CD4-positive, alpha-beta T cell treated with Interferon alpha-2 for 1 hour (primary cell): ENCODE measurements at regions not wholly inside any gene's neighbourhood (a gene's known extent, or its start where the extent isn't known, plus 50 kb on each side); places are given as distances from the start of the nearest gene placed in this dataset.

Source experiments
- DNase-seq, 2 donors: peaks; one replicate each; pipeline ENCODE4 v3.0.0-alpha.2; 2020 to 2022

GRCh38 chr2:237150186-237150585 is 64.5 kb downstream of the COPS8 start:
- DNase-seq = no peak

GRCh38 chr2:237150831-237151375 is 65.2 kb downstream of the COPS8 start:
- no peak for DNase-seq

- DNase-seq = no peak
Measured at GRCh38 chr2:237152361-237152760, 66.7 kb downstream of the COPS8 start.

GRCh38 chr2:237153181-237153580 is 67.5 kb downstream of the COPS8 start:
- no peak for DNase-seq

GRCh38 chr2:237154082-237154638 is 68.5 kb downstream of the COPS8 start:
- DNase-seq = peak; percentile 49 to 69

DNA sequence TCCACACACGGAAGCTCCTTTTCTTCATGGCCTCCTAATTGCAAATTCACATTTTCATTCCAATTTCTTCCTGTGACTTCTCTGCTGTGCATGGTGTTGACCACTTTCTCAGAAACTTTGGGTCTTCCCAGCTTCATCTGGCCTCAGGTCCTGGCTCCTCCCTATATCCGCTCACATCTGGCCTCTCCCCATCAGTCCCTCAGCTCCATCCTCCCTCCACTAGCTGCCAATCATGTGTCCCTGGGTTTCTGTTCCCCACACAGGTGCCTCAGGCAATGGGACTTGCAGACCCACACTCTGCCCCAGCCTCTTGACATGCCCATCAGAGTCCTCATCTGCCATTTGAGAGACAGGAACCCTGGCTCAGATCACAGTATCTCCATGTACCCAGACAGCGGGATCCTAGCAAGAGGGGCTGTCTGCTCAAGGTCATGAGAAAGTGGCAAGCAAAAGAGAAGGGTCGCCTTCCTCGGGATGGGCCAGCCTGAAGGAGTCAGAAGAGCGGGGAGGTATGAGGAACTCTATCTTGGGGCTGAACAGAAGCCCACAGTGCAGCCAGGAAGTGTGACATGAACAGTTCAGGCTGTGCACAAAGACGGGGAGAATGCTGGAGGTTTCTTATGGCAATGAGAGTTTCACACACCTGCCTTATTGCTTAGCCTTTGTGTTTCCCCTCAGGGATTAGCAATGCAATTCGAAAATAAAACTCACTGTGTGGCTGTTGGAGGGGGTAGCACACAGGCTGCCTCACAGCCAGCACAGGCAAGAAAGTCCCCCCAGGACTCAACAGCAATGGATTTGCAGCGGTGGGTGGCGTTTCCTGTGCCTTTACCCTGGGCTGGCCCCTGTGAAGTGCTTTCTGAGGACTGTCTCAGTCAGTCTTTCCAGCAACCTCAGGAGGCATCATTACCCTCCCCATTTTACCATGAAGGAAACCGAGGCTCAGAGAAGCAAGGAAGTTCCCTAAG is 69.5 kb downstream of the COPS8 start:
- no peak for DNase-seq

GRCh38 chr2:237156031-237156856 is 70.6 kb downstream of the COPS8 start:
- DNase-seq = no peak

- no peak for DNase-seq
Measured at GRCh38 chr2:237156857-237157779, 71.4 kb downstream of the COPS8 start.

- no peak for DNase-seq
Measured at GRCh38 chr2:237157780-237158102, 72.1 kb downstream of the COPS8 start.

DNA sequence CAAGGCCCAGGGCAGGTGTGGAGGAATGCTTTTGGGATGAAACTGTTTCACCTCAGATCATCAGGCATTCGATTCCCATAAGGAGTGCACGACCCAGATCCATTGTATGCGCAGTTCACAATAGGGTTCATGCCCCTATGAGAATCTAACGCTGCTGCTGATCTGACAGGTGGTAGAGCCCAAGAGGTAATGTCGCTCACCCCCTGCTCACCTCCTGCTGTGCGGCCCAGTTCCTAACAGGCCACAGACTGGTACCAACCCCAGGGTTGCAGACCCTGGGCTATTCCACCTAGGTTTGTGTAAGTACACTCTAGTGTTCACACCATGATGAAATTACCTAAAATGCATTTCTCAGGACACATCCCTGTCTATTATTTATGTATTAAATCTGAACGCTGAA is 72.5 kb downstream of the COPS8 start:
- DNase-seq = no peak

DNA sequence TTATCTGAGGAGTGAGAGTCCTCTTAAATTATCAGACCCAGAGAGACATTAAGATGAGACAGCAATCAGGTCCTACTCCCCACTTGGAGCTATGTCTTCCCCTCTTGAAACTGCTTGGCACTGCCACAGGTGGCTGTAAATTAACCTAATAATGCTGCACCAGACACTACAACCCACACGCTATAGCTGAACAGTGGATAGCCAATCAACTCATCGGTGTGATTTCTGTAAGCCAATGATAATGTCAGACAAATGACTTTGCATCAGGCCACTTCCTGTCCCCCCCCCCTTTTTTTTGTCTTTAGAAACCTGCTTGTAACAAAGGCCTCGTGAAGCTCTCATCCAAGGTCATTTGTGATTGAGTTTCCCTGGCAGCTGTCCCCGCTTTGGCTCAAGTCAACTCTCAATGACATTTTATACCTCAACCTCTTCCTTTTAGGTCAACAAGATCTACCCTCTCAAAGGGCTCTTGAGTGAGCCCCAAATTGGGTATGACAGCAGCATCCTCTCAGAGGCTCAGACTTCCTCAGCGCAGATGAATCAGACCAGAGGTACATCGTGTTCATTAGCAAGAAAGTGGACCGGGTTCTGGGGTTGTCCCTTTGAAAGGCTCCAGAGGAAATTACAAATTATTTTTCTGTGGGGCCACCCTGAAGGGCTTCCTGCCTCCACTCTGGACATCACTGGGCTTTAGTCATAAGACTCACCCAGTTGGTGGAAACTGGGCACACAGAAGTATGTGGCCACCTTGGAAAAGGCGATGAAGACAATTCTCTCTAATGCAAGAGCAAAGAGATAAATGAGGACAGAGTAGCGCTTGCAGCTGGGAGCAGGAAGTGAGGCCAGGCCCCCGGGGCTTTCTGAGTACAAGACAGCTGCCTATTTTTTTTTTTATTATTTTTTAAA is 73.6 kb downstream of the COPS8 start:
- DNase-seq = no peak

- DNase-seq = no peak
Measured at GRCh38 chr2:237160271-237160919, 74.7 kb downstream of the COPS8 start.

GRCh38 chr2:237161189-237161588 is 75.5 kb downstream of the COPS8 start:
- no peak for DNase-seq

DNA sequence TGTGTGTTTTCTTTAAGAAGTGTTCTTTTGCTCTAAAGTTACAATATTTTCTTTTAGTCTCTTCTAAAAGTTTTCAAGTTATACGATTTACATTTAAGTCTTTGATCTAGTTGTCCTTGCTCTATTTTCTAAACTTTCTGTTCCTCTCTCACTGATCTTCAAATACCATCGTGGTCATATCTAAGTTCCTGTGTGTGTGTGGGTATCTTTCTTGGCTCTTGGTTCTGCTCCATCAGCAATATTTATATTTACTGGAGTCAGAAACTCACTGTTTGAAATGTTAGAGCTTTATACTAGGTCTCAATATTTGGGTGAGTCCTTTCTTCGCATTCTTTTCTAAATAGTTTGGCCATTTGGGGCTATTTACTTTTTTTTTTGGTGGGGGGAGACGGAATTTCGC is 77.3 kb downstream of the COPS8 start:
- no peak for DNase-seq

- no peak for DNase-seq
Measured at GRCh38 chr2:237164474-237165042, 78.9 kb downstream of the COPS8 start.

GRCh38 chr2:237165405-237166276 is 80.0 kb downstream of the COPS8 start:
- no peak for DNase-seq

GRCh38 chr2:237167038-237167437 is 81.3 kb downstream of the COPS8 start:
- DNase-seq = no peak

- no peak for DNase-seq
Measured at GRCh38 chr2:237167934-237168333, 82.2 kb downstream of the COPS8 start.

- no peak for DNase-seq
Measured at GRCh38 chr2:237170020-237170419, 84.3 kb downstream of the COPS8 start.
